HG02840 (cell line): ENCODE measurements at regions not wholly inside any gene's neighbourhood (a gene's known extent, or its start where the extent isn't known, plus 50 kb on each side); places are given as distances from the start of the nearest gene placed in this dataset.

ENCODE experiments used
- ATAC-seq: cut with Tn5 transposase; IDR thresholded peaks from one replicate; pipeline ENCODE4 v1.9.1; 2021; ENCODE audit warnings: mild to moderate bottlenecking, moderate library complexity, moderate number of reproducible peaks; ENCODE audit not compliant: unreplicated experiment, low FRiP score

DNA sequence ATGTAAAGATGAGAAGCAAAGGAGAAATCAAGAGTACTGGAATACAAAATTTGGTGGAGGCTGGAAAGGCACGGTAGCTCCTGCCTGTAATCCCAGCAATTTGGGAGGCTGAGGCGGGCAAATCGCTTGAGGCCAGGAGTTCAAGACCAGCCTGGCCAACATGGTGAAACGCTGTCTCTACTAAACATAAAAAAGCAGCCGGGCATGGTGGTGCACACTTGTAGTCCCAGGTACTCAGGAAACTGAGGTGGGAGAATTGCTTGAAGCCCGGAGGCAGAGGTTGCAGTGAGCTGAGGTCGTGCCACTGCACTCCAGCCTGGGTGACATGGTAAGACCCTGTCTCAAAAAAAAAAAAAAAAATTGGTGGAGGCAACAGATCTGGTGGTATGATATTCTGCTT, 1086.0 kb downstream of the NLGN4X start:
- no peak for ATAC-seq

DNA sequence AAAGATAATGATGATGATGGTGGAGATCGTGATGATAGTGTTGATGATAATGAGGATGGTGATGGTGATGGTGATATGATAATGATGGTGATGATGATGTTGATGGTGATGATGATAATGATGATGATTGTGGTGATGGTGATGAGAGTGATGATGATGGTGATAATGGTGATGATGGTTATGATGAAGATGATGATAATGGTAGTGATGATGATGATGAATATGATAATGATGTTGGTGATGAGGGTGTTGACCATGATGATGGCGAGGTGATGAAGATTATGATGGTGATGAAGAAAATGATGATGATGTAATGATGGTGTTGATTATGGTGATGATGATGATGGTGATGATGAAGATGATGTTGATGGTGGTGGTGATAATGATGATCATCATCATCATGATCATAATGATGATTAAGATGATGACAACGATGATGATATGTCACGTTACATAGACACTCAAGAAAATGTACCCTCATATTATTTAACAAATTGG, 1106.4 kb downstream of the NLGN4X start:
- ATAC-seq, result no peak

DNA sequence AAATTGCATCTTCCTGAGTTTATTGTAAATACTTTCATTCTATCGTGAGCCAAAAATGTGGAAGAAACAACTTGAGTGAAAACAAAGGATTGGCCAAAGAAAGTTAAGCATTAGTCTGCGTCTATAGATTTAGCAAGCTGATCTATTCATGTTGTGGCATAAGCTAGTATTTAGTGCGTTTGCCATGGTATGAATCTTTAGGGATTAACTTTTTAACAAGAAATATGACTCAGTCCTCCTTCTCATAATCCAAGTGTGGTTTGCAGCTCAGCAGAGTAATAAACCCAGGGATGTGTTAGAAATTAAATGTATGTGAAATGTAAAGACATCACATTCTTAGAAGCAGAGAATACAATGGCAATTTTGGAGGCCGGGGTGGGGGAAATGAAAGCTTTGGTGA, 1110.9 kb downstream of the NLGN4X start:
- ATAC-seq, result no peak

DNA sequence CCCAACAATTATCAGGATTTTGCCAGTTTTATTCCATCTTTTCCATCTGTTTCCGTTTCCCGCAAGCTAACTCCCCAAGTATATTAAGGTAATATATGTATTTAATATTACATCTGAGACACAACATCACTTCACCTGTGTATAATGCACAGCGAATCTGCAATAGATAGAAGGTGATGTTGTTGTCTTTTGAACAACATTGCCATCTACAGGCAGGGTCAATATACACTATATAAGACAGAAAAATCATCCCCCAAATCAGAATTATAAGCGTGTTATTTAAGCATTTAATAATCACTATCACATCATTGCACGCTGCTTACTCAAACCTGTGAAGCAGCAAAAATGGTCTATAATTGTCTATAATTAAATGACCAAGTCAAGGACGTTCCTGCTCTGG, 1115.5 kb downstream of the NLGN4X start:
- no peak for ATAC-seq

DNA sequence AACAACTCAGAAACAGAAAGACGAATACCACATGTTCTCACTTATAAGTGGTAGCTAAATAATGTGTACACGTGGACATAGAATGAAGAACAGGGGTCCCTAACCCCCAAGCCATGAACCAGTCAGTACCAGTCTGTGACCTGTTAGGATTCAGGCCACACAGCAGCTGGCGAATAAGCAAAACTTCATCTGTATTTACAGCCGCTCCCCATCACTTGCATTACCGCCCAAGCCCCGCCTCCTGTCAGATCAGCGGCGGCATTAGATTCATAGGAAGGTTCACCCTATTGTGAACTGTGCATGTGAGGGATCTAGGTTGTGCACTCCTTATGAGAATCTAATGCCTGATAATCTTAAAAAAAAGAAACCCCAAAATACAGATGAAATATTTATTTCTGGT, 1128.7 kb downstream of the NLGN4X start:
- no peak for ATAC-seq

DNA sequence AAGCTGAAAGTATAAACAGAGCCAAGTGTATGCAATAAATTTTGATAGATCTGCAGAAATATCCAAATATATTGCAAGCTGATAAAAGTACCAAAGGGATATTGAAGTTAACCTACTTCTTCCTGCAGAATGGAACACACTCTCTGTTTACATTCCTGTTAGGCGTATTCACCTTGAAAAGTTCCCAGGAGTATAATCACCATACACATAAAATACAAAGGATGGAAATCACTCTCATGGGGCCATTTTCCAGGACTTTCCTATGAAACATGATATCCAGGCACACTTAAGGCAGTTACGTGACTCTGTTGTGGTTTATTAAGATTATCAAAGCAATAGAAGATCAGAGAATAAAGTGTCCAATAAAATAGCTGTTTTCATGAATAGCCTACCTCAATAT, 1142.3 kb downstream of the NLGN4X start:
- no peak for ATAC-seq

DNA sequence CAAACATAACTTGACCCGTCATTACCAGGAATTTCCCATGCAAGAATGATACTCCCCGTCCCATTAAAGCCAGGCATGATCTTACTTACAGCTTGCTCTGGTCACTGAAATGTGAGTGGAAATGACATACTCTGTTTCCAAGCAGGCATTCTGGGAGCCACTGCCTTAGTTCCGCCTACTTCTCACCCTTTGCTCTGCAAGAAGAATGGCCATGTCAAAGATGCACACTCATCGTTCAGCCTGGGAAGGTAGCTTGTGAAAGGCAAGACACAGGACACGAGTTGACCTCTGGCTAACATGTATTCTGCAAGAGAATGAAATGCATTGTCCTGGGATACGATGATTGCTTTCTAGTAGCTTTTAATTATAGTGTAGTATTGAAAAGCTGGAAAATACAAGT, 1144.4 kb downstream of the NLGN4X start:
- ATAC-seq, result no peak

DNA sequence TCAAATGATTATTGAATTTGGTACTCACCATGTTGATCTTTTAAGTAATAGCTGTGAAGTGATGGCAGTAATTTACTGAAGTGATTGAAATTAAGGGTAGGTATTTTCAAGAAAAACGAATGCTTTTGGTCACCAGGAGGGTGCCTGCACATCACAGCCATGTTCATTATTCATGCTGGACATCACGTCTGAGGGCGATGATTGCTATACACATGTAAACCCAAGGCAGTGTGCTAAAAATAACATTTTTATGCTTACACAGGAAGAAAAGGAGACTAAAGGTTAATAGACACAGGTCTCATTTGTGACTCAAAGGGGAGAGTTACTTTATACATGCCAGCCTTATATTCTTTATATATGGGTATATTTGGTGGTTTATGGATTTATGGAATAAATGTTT, 1146.0 kb downstream of the NLGN4X start:
- ATAC-seq, result no peak

DNA sequence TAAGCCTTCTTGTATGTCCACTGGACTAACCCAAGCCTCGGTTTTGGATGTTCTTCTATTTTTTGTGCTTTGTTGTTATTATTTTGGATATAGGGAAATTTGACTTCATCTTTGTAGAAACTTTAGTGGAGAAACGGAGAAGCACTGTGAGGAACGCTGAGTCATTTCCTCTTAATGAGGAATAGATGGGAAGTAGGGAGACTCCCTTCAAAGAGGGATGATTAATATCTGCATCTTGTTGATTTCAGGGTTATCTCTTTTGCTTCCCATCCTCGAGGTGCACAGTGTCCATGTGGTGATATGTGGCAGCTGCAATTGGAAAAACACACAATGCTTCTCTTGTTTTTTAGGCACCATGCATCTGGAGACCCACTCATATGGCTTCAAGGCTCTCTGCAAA, 1147.9 kb downstream of the NLGN4X start:
- ATAC-seq, result no peak

DNA sequence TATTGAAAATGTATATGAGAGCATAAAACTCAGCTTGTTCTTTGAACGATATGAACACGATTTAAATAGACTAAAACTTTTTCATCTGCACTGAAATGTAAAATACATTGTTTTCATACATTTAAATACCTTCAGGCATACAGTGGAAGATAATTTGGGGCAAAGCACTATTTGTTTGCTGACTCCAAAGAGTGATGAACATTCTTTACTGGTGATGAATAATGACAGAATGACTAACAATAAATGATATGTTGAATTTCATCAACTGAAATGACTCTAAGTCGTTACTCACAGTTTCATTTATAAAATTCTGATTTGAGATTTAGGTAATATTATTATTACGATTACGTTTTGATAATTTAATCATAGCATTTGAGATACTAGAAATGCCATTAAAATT, 1160.1 kb downstream of the NLGN4X start:
- ATAC-seq, result no peak

DNA sequence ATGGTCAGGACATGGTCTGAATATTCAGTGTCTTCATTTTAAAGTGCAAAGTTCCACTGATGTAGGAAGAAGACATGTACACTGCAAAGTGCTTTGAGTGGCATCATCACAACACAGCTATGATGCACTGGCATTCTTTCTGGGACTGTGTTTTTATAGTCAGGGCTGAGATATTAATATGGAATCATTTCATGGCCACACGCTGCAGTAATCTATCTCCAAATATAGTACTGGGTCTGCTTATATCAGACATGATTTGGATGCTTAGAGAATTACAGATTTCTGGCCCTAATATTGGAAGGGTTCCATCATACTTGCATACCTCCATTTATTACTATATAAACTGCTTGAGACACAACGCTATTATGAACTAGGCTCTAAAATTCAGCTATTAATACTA, 1170.9 kb downstream of the NLGN4X start:
- no peak for ATAC-seq

DNA sequence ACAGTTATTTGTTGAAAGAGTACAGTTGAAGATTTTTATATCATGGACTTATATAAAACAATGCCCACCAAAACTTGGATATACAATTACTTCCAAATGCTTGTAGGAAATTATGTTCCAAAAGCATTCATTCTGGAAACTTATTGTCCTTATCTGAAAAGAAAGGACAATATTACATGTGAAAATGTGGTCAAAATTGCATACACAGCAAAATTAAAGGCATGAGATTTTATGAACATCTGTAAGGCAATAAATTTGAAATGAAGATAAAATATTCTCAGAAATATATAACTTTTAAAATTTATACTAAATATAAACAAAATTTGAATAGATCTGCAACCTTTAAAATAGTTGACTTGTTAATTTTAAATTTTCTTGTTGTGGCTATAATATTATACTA, 1173.8 kb downstream of the NLGN4X start:
- ATAC-seq, result no peak

DNA sequence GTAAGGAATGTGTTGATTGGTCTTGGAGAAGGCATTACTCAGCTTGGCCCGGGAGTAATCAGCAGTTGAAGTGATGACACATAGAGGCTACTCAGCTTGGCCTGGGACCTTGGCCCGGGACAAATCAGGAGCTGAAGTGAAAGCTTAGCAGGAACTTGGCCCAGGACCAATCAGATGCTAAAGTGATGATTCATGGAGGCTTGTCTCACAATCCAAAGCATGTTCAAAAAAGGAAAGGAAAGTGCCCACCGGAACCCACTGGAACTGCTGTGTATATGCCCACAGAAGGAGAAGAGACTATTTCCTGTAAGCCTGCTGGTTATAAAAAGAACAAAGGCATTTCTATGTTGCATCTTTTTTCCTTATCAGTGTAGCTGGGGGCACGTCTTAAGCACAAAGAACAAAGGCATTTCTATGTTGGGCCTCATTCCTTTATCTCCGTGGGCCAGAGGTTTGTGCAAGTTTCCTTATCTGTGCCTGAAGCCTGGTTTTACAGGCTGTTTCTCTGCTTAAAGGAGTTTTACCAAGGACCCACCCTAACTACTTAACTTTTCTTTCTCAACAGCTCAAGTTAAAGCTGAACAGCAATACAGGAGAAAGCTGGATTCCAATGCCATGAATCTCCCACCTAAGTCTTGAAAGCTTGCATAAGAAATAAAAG, 1176.7 kb downstream of the NLGN4X start:
- ATAC-seq, result no peak

DNA sequence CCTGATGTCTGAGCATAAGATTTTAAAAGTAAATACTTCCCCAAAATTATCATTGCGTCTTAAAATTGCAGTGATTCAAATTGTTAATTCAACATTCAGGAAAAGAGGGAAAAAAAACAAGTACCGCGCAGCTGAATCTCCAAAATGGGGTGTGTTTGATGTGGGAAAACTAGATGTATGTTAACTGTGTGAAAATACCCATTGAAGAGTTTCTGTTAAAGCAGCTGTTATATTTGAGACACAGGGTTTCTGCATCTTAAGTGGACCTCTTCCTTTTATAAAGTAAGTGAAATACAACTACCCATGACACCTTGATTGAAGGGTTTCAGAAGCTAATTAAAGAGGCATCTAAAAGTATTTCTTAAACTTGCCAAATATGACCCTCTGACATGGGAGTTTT, 1186.1 kb downstream of the NLGN4X start:
- ATAC-seq, result no peak

DNA sequence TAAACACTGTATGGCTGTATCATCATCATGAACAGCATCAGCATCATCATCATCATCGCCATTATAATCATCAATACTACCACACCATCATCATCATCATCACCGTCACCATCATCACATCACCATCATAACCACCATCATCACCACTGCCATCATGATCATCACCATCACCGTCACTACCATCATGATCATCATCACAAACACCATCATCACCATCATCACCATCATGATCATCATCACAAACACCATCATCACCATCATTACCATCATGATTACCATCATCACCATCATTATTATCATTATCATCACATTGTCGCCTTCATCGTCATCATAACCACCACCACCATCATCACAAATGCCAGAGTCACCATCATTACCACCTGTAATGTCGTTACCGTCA, 1196.9 kb downstream of the NLGN4X start:
- ATAC-seq, result no peak

DNA sequence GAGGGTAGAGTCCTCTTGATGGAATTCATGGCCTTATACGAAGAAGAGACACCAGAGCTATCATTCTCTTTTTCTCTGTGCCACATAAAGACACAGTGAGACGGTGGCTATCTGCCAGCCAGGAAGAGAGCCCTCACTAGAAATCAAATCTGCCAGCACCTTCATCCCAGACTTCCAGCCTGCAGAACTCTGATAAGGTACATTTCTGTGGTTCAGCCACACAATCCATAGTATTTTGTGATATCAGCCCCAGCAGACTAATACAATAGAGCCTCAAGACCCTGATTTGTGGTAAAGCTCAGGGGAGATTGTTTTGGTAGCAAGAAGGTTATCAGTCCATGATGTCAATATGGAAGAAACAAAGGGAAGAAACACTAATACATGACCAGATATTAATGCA, 1213.2 kb downstream of the NLGN4X start:
- no peak for ATAC-seq

DNA sequence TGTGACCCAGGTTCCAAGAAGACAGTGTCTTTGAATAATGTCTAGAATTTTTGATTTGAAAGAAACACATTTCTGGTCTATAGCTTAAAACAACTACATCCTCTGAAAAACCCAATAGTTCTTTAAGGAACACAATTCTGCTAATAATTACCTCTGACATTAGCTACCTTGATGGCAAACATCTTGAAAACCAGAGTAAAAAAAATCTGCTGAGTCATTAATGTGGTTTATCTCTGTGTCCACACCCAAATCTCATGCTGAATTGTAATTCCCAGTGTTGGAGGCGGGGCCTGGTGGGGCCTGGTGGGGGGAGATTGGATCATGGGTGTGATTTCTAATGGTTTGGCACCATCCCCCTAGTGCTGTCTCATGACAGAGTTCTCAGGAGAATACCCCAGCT, 1233.8 kb downstream of the NLGN4X start:
- no peak for ATAC-seq

DNA sequence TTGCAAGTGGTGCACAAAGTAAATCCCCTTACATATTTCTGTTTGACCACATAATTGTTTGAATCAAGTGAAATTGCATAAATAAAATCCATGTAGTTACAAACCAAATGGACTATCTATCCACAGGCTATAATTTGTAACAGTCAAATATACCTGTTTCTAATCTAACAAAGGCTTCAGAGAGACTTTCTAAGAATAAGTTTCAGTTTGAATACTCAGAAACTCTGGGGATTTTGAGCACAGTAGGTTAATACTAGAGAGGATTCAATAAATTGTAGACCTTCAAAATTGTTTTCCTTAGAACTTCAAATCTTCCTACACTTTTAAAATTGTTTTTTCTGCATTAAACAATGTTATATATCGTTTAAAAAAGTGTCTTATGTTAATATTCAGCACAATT, 1250.1 kb downstream of the NLGN4X start:
- ATAC-seq, result no peak

DNA sequence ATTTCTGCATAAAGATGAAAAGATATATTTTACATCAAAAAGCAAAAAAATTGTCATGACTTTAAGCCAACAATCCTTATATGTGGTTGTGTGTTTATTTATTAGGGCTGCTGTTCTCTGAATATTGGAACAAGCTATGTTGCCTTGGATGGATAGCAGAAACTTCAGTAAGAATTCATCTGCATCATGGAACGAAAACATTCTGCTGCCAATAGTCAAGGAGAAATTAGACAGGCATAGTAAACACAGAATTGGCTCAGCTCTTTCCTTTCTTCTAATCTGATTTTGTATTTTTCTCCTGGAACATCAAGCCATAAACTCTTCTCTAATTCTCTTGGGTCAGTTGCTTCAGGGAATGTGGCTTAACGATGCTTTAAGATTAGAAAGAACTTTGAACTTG, 1257.0 kb downstream of the NLGN4X start:
- ATAC-seq, result no peak

DNA sequence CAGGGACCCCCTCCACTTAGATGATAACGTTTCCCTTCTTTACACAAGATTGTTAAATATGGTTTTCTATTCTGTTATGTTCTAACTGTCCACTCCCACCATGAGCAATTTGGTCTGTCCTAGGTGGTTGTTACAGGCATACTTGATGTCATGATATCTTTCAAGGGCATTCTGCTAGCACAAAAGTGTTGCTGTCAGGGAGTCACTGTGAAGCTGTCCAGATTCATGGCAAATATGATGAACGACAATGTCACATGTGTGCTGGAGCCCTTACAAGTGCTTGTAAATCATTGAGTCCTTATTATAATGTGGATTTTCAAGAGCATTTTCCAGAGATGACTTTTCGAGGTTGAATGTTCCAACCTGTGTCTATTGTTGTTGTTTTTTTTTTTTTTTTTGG, 1250.7 kb upstream of the PRKX start:
- no peak for ATAC-seq

DNA sequence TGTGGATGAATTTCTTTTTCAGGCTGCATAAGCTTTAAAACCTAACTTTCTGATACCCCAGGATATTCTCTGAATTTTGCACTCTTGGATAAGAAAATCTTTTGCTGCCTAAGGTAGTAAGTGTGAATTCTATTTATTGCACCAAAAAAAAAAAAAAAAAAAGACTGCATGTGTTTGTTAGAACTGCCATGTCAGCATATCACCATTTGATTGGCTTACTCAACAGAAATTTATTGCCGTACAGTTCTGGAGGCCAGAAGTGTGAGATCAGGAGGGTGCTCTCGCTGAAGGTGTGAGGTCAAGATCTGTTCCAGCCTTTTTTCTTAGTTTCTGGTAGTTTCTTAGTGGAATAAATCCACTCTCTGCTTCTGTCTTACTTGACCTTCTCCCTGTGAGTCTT, 1250.0 kb upstream of the PRKX start:
- ATAC-seq, result no peak

DNA sequence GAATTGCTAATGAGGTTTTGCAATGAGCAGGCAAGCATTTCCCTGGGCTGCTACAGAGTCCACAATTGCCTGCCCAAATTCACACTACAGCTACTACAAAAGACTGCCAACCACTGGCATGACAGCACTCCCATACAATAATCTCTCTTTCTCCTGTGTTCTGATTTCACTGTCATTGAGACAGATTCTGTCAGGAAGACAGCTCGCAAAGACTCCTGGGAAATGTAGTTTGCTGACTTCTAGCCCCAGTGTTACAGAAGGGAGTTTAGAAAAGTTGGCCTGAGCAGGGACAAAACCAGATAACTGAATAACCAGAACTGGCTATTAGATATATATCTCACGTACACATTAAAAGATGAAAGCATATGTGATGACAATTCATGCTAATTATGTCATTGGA, 1231.3 kb upstream of the PRKX start:
- no peak for ATAC-seq

DNA sequence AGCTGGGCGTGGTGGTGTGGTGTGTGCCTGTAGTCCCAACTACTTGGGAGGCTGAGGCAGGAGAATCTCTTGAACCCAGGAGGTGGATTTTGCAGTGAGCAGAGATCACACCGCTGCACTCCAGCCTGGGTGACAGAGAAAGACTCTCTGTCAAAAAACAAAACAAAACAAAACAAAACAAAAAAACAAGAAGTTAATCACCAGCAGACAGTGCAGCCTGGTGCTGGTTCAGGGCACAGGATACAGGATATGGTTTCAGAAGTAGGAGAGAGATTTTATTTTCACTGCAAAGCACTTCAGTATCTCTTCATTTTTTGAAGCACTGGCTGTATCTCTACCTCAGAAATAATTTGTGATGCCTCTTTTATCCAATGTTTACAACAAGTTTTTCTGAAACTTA, 1222.9 kb upstream of the PRKX start:
- ATAC-seq, result no peak
